SK-N-SH treated with all-trans-retinoic acid at 6 μM for 48 hours (cell line): ENCODE measurements at regions not wholly inside any gene's neighbourhood (a gene's known extent, or its start where the extent isn't known, plus 50 kb on each side); places are given as distances from the start of the nearest gene placed in this dataset.

ENCODE experiments used
- ATAC-seq: fragments of 200-7000 bp; cut with Tn5 transposase; 3 replicates; pipeline ENCODE4 v1.9.1; 2020; ENCODE audit warnings: mild to moderate bottlenecking, moderate library complexity
- ARNTL ChIP-seq: fragments of 450-650 bp; formaldehyde crosslinking; IDR thresholded peaks from 2 replicates; pipeline ENCODE4 v1.5.0; 2020; ENCODE audit warnings: low read depth, mild to moderate bottlenecking, moderate library complexity, borderline replicate concordance
- BACH2 ChIP-seq: fragments of 250-450 bp; sonication (Bioruptor Pico); IDR thresholded peaks from 2 replicates; pipeline ENCODE4 v1.9.0; 2021; ENCODE audit warnings: mild to moderate bottlenecking, borderline replicate concordance
- CSDC2 ChIP-seq: fragments of 250-450 bp; sonication (Bioruptor Pico); IDR thresholded peaks from 2 replicates; pipeline ENCODE4 v1.5.0; 2020; ENCODE audit warnings: mild to moderate bottlenecking, moderate library complexity
- ESRRG ChIP-seq: fragments of 250-450 bp; sonication (Bioruptor Pico); IDR thresholded peaks from 2 replicates; pipeline ENCODE4 v1.6.1; 2021; ENCODE audit warnings: mild to moderate bottlenecking
- GLIS3 ChIP-seq: fragments of 250-450 bp; sonication (Bioruptor Pico); IDR thresholded peaks from 2 replicates; pipeline ENCODE4 v1.5.0; 2020; ENCODE audit warnings: mild to moderate bottlenecking, moderate library complexity
- ISL1 ChIP-seq: fragments of 250-450 bp; sonication (Bioruptor Pico); IDR thresholded peaks from 2 replicates; pipeline ENCODE4 v2.1.2; 2022; ENCODE audit warnings: mild to moderate bottlenecking, moderate library complexity
- OSR1 ChIP-seq: fragments of 250-450 bp; sonication (Bioruptor Pico); IDR thresholded peaks from 2 replicates; pipeline ENCODE4 v1.8.0; 2022; ENCODE audit warnings: moderate library complexity, mild to moderate bottlenecking, inconsistent platforms
- PPARA ChIP-seq: fragments of 250-450 bp; sonication (Bioruptor Pico); IDR thresholded peaks from 2 replicates; pipeline ENCODE4 v1.5.0; 2020; ENCODE audit warnings: mild to moderate bottlenecking, borderline replicate concordance
- RARB ChIP-seq: fragments of 250-450 bp; sonication (Bioruptor Pico); IDR thresholded peaks from 2 replicates; pipeline ENCODE4 v1.8.0; 2021; ENCODE audit warnings: mild to moderate bottlenecking, moderate library complexity
- SNAI2 ChIP-seq: fragments of 250-450 bp; sonication (Bioruptor Pico); IDR thresholded peaks from 2 replicates; pipeline ENCODE4 v1.5.0; 2020; ENCODE audit warnings: mild to moderate bottlenecking, moderate library complexity
- TCF4 ChIP-seq: fragments of 250-450 bp; sonication (Bioruptor Pico); IDR thresholded peaks from 2 replicates; pipeline ENCODE4 v1.8.0; 2021; ENCODE audit warnings: mild to moderate bottlenecking, moderate library complexity, borderline replicate concordance
- TOX ChIP-seq: fragments of 250-450 bp; sonication (Bioruptor Pico); IDR thresholded peaks from 2 replicates; pipeline ENCODE4 v1.8.0; 2021; ENCODE audit warnings: mild to moderate bottlenecking, moderate library complexity, borderline replicate concordance
- ZC3H10 ChIP-seq: fragments of 250-450 bp; sonication (Bioruptor Pico); IDR thresholded peaks from 2 replicates; pipeline ENCODE4 v1.5.1; 2021; ENCODE audit warnings: mild to moderate bottlenecking, moderate library complexity
- ZFP3 ChIP-seq: fragments of 250-450 bp; sonication (Bioruptor Pico); IDR thresholded peaks from 2 replicates; pipeline ENCODE4 v1.5.0; 2020; ENCODE audit warnings: mild to moderate bottlenecking, moderate library complexity
- ZFP30 ChIP-seq: fragments of 450-650 bp; formaldehyde crosslinking; IDR thresholded peaks from 2 replicates; pipeline ENCODE4 v1.5.0; 2022; ENCODE audit warnings: mild to moderate bottlenecking, moderate library complexity
- ZNF565 ChIP-seq: fragments of 450-650 bp; formaldehyde crosslinking; conservative IDR thresholded peaks from 2 replicates; pipeline ENCODE4 v1.5.0; 2020; ENCODE audit warnings: low read depth, mild to moderate bottlenecking, moderate library complexity
- ZNF70 ChIP-seq: fragments of 450-650 bp; formaldehyde crosslinking; IDR thresholded peaks from 2 replicates; pipeline ENCODE4 v1.5.0; 2020; ENCODE audit warnings: mild to moderate bottlenecking, moderate library complexity
- ZNF8 ChIP-seq: fragments of 450-650 bp; formaldehyde crosslinking; IDR thresholded peaks from 2 replicates; pipeline ENCODE4 v1.5.0; 2020; ENCODE audit warnings: mild to moderate bottlenecking, moderate library complexity
- TF ChIP-seq, protein P1 (sequence below): fragments of 250-450 bp; sonication (Bioruptor Pico); IDR thresholded peaks from 2 replicates; pipeline ENCODE4 v1.5.1; 2020; ENCODE audit warnings: low read depth, mild to moderate bottlenecking, moderate library complexity
- TF ChIP-seq, protein P2 (sequence below): fragments of 250-450 bp; sonication (Bioruptor Pico); IDR thresholded peaks from 2 replicates; pipeline ENCODE4 v1.8.0; 2020; ENCODE audit warnings: mild to moderate bottlenecking, moderate library complexity, borderline replicate concordance
- TF ChIP-seq, protein P3 (sequence below): fragments of 250-450 bp; sonication (Bioruptor Pico); IDR thresholded peaks from 2 replicates; pipeline ENCODE4 v1.8.0; 2021; ENCODE audit warnings: low read depth, mild to moderate bottlenecking, moderate library complexity, borderline replicate concordance

DNA sequence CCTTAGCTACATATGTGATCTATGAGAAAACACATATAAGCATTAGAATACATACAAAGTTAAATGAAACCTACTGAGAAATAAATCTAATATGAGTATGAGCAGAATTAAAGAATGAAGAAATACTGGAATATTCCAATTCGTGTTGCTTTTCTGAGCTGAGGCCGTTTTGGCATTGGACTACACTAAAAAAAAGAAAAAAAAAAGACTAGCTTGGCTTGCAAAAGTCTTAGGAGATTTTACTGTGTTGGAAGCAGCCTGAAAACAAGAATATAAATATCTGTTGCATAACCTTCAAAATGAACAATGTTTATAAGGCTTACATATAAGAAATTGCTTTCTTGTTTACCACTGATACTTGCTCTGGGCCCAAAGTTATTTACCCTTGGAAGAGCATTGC, 562.8 kb downstream of the TMEM182 start (continued):
- TF ChIP-seq, protein P1, sequence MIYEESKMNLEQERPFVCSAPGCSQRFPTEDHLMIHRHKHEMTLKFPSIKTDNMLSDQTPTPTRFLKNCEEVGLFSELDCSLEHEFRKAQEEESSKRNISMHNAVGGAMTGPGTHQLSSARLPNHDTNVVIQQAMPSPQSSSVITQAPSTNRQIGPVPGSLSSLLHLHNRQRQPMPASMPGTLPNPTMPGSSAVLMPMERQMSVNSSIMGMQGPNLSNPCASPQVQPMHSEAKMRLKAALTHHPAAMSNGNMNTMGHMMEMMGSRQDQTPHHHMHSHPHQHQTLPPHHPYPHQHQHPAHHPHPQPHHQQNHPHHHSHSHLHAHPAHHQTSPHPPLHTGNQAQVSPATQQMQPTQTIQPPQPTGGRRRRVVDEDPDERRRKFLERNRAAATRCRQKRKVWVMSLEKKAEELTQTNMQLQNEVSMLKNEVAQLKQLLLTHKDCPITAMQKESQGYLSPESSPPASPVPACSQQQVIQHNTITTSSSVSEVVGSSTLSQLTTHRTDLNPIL (CRISPR knock-in tag), result no peak
- TF ChIP-seq ZFP30 (CRISPR knock-in tag), result no peak

DNA sequence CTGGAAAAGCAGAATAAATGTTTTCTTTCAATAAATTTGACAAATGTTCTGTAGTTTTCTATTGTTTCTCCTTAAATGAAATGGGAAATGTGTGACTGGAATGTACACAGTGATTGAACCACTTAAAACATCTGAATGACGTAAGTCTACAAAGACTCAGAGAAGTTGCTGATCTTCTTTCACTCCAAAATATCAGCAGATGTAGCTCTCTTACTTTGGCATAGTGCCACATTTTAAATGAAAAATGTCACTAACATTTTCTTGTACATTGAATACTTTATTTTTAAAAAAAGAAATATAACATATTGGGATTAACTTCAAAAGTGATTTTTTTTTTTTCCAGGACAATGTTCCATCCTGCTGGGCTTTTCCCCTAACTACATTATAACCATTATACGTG, 565.6 kb downstream of the TMEM182 start:
- TF ChIP-seq ESRRG (CRISPR knock-in tag), result no peak
- TF ChIP-seq GLIS3, result no peak
- no peak for TF ChIP-seq TCF4 (CRISPR knock-in tag)
- no peak for TF ChIP-seq ZFP30 (CRISPR knock-in tag)
- no peak for TF ChIP-seq ZNF565
- TF ChIP-seq RARB (CRISPR knock-in tag), result no peak
- TF ChIP-seq, protein P2, sequence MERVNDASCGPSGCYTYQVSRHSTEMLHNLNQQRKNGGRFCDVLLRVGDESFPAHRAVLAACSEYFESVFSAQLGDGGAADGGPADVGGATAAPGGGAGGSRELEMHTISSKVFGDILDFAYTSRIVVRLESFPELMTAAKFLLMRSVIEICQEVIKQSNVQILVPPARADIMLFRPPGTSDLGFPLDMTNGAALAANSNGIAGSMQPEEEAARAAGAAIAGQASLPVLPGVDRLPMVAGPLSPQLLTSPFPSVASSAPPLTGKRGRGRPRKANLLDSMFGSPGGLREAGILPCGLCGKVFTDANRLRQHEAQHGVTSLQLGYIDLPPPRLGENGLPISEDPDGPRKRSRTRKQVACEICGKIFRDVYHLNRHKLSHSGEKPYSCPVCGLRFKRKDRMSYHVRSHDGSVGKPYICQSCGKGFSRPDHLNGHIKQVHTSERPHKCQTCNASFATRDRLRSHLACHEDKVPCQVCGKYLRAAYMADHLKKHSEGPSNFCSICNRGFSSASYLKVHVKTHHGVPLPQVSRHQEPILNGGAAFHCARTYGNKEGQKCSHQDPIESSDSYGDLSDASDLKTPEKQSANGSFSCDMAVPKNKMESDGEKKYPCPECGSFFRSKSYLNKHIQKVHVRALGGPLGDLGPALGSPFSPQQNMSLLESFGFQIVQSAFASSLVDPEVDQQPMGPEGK (CRISPR knock-in tag), result no peak
- TF ChIP-seq ISL1 (CRISPR knock-in tag), result no peak
- no peak for TF ChIP-seq CSDC2 (CRISPR knock-in tag)
- ATAC-seq, result no peak

DNA sequence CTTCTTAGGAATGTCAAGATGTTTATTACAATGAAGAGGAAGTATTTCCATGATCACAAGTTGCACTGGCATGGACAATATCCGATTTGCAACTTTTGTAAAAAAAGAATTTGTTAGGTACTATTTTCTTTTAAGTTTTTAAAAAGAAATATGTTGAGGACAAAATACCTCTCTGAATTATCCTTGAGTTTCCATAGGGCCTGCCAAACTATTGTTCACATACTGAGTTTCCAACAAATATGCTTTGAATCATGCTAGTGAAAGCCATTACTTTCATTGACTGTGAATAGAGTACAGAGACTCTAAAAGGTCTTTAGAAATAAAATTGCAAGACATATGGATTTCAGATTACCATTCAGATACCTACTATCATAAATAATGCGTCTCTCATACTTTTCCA, 566.1 kb downstream of the TMEM182 start:
- TF ChIP-seq GLIS3 (no peak), ZFP30 (CRISPR knock-in tag) (no peak), PPARA (CRISPR knock-in tag) (no peak), ZNF8 (no peak), SNAI2 (CRISPR knock-in tag) (no peak), ESRRG (CRISPR knock-in tag) (no peak), TCF4 (CRISPR knock-in tag) (no peak), CSDC2 (CRISPR knock-in tag) (no peak), ZNF70 (CRISPR knock-in tag) (no peak), OSR1 (CRISPR knock-in tag) (no peak), BACH2 (CRISPR knock-in tag) (no peak), ZNF565 (no peak), TOX (CRISPR knock-in tag) (no peak), ZFP3 (CRISPR knock-in tag) (no peak), ARNTL (no peak), ZC3H10 (CRISPR knock-in tag) (no peak)
- TF ChIP-seq, protein P3, sequence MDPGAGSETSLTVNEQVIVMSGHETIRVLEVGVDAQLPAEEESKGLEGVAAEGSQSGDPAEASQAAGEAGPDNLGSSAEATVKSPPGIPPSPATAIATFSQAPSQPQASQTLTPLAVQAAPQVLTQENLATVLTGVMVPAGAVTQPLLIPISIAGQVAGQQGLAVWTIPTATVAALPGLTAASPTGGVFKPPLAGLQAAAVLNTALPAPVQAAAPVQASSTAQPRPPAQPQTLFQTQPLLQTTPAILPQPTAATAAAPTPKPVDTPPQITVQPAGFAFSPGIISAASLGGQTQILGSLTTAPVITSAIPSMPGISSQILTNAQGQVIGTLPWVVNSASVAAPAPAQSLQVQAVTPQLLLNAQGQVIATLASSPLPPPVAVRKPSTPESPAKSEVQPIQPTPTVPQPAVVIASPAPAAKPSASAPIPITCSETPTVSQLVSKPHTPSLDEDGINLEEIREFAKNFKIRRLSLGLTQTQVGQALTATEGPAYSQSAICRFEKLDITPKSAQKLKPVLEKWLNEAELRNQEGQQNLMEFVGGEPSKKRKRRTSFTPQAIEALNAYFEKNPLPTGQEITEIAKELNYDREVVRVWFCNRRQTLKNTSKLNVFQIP, result no peak
- TF ChIP-seq, protein P1 (CRISPR knock-in tag), result no peak
- ATAC-seq, result no peak

DNA sequence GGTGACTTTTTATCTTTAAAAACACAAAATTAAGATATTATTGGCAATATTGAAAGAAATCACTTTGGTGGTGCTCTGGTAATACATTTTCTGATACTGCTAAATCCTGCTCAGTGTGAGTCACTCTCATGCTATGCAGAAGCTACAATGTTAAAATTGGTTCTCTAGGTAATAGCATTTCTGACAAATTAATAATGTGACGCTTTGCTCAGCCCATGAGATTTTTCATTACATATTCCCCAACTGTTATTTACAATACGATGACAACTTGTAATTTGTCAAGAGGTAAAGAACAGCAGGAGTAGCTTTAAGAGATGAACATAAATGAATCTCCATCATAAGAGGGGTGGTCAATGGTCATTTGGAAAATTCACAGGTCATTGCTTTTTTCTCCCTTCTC, 573.6 kb downstream of the TMEM182 start:
- ATAC-seq, result no peak
- TF ChIP-seq BACH2 (CRISPR knock-in tag) (no peak), ZNF8 (no peak), GLIS3 (no peak), TCF4 (CRISPR knock-in tag) (no peak)
- TF ChIP-seq, protein P3, result no peak
- TF ChIP-seq, protein P2 (CRISPR knock-in tag), result no peak
- TF ChIP-seq, protein P1 (CRISPR knock-in tag), result no peak
